Smooth muscle cell (in vitro differentiated cells): ENCODE measurements at regions not wholly inside any gene's neighbourhood (a gene's known extent, or its start where the extent isn't known, plus 50 kb on each side); places are given as distances from the start of the nearest gene placed in this dataset.

ENCODE experiments used
- DNase-seq: peaks from one replicate; lab custom pipeline; 2025; ENCODE audit not compliant: unreplicated experiment; lab: John Stamatoyannopoulos, UW
- H2AFZ ChIP-seq: fragments of 200-600 bp; sonication (generic); 2 replicates; pipeline ENCODE4 v1.6.0; 2016; ENCODE audit warnings: antibody characterized with exemption, low read depth, mild to moderate bottlenecking
- H3F3A ChIP-seq: fragments of 200-600 bp; sonication (generic); 2 replicates; pipeline ENCODE4 v1.6.0; 2017; ENCODE audit warnings: antibody characterized with exemption, low read depth
- H3K27ac ChIP-seq: fragments of 200-600 bp; sonication (generic); 2 replicates; pipeline ENCODE4 v1.5.1; 2016; ENCODE audit warnings: low read depth, mild to moderate bottlenecking
- H3K27me3 ChIP-seq: fragments of 200-600 bp; sonication (generic); 2 replicates; pipeline ENCODE4 v1.6.1; 2016; ENCODE audit warnings: low read depth, mild to moderate bottlenecking
- H3K36me3 ChIP-seq: fragments of 200-600 bp; sonication (generic); 2 replicates; pipeline ENCODE4 v1.5.1; 2016; ENCODE audit warnings: low read depth
- H3K4me1 ChIP-seq: fragments of 200-600 bp; sonication (generic); 2 replicates; pipeline ENCODE4 v1.5.1; 2016; ENCODE audit warnings: low read depth
- H3K4me2 ChIP-seq: fragments of 200-600 bp; sonication (generic); 2 replicates; pipeline ENCODE4 v1.6.0; 2016; ENCODE audit warnings: mild to moderate bottlenecking
- H3K4me3 ChIP-seq: fragments of 200-600 bp; sonication (generic); 2 replicates; pipeline ENCODE4 v1.5.1; 2016; ENCODE audit warnings: mild to moderate bottlenecking
- H3K79me2 ChIP-seq: fragments of 200-600 bp; sonication (generic); 2 replicates; pipeline ENCODE4 v1.6.0; 2016; ENCODE audit warnings: low read depth, mild to moderate bottlenecking
- H3K9ac ChIP-seq: fragments of 200-600 bp; sonication (generic); 2 replicates; pipeline ENCODE4 v1.6.0; 2016; ENCODE audit warnings: low read depth
- H3K9me3 ChIP-seq: fragments of 200-600 bp; sonication (generic); replicated peaks from 2 replicates; pipeline ENCODE4 v1.5.1; 2016; ENCODE audit warnings: low read depth
- H4K20me1 ChIP-seq: fragments of 200-600 bp; sonication (generic); 2 replicates; pipeline ENCODE4 v1.6.0; 2016; ENCODE audit warnings: low read depth
- WGBS: methylation state at CpG from one replicate; pipeline ENCODE4 v1.1.7; 2016; ENCODE audit warnings: low lambda C conversion rate; 5-methylcytosine and 5-hydroxymethylcytosine counted together
- TF ChIP-seq, protein P1 (sequence below): fragments of 200-600 bp; sonication (generic); IDR thresholded peaks from 2 replicates; pipeline ENCODE4 v1.5.1; 2017; ENCODE audit warnings: borderline replicate concordance, mild to moderate bottlenecking, antibody characterized with exemption; ENCODE audit not compliant: insufficient read depth, poor library complexity, severe bottlenecking

DNA sequence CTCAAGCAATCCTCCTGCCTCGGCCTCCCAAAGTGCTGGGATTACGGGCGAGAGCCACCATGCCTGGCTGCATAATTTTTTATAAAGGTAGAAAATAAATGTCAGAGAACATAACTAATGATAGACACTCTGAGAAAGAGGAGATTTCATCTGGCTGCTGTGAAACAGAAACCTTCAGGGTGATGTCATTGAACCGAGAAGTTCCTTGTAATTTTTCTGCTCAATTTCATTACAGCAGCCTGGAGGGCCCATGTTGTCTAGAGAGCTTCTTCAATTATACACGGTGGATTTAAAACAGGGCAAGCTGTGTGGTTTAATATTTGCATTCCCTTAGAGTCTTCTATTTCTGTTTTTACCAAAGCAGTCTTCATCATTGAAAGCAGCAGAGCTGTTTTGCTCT, 64.3 kb upstream of the MORC3 start:
- Histone ChIP-seq H2AFZ (no peak overlapping the region), H4K20me1 (no peaks in the 10 kb centered on the region), H3K9me3 (no peaks in the 10 kb centered on the region), H3K4me3 (no peak overlapping the region), H3F3A (no peaks in the 10 kb centered on the region), H3K4me1 (no peaks in the 10 kb centered on the region), H3K27ac (no peak overlapping the region), H3K9ac (no peak overlapping the region), H3K79me2 (no peaks in the 10 kb centered on the region), H3K4me2 (no peak overlapping the region), H3K27me3 (no peaks in the 10 kb centered on the region), H3K36me3 (no peaks in the 10 kb centered on the region)
- DNase-seq, result no peak
- TF ChIP-seq, protein P1, sequence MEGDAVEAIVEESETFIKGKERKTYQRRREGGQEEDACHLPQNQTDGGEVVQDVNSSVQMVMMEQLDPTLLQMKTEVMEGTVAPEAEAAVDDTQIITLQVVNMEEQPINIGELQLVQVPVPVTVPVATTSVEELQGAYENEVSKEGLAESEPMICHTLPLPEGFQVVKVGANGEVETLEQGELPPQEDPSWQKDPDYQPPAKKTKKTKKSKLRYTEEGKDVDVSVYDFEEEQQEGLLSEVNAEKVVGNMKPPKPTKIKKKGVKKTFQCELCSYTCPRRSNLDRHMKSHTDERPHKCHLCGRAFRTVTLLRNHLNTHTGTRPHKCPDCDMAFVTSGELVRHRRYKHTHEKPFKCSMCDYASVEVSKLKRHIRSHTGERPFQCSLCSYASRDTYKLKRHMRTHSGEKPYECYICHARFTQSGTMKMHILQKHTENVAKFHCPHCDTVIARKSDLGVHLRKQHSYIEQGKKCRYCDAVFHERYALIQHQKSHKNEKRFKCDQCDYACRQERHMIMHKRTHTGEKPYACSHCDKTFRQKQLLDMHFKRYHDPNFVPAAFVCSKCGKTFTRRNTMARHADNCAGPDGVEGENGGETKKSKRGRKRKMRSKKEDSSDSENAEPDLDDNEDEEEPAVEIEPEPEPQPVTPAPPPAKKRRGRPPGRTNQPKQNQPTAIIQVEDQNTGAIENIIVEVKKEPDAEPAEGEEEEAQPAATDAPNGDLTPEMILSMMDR, result no peak
- whole genome bisulfite sequencing, result 89% methylated on average over 5 of the region's 5 CpGs

DNA sequence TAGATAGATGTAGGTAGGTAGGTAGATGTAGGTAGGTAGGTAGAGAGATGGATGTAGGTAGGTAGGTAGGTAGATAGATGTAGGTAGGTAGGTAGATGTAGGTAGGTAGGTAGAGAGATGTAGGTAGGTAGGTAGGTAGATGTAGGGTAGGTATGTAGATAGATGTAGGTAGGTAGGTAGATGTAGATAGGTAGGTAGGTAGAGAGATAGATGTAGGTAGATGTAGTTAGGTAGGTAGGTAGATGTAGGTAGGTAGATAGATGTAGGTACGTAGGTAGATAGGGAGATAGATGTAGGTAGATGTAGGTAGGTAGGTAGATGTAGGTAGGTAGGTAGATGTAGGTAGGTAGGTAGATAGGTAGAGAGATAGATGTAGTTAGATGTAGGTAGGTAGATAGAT, 62.3 kb upstream of the MORC3 start:
- Histone ChIP-seq H3K36me3 (no peaks in the 10 kb centered on the region), H3K27ac (no peak overlapping the region), H3K9me3 (no peaks in the 10 kb centered on the region), H3K27me3 (no peaks in the 10 kb centered on the region), H3K79me2 (no peaks in the 10 kb centered on the region), H2AFZ (no peak overlapping the region), H3K9ac (no peak overlapping the region), H4K20me1 (no peaks in the 10 kb centered on the region), H3F3A (no peaks in the 10 kb centered on the region), H3K4me2 (no peak overlapping the region), H3K4me1 (no peaks in the 10 kb centered on the region), H3K4me3 (no peak overlapping the region)
- no peak for DNase-seq
- TF ChIP-seq, protein P1, result no peak
- 89% methylated on average over 1 of the region's 1 CpG for WGBS

DNA sequence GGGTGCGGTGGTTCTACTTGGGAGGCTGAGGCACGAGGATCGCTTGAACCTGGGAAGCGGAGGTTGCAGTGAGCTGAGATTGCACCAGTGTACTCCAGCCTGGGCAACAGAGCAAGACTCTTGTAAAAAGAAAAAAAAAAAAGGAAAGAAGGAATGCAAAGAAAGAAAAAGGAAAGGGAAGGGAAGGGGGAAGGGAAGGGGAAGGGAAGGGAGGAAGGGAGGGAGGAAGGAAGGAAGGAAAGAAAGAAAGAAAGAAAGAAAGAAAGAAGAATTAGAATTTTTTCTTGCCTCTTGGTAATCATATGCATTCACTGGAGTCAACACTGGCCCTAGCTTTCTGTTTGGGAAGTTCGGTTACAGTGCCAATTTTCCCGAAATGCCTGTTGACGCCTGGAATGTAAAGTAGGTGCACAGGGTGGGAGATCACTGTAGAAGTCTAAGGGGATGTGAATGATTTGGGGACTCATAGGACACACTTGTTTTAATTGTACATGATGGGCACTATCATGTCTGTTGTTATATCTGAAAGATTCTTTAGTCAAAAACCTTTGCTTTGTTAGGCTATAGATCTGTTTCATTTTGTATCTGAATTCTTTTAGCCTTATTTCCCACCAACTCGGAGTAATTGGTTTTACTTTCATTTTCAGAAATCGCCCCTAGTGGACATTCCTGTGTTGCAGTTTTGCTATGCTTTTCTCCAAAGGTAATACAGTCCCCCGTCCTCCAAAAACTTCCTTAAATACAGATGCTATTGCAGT, 59.8 kb upstream of the MORC3 start:
- H3K9me3 ChIP-seq, result no peaks in the 10 kb centered on the region

More for the DNA sequence above, 59.8 kb upstream of the MORC3 start:
- Histone ChIP-seq H3K4me3 (peak overlapping the region; percentile 46), H3F3A (no peaks in the 10 kb centered on the region), H3K27ac (no peak overlapping the region), H2AFZ (peak overlapping the region; percentile 57), H3K79me2 (no peaks in the 10 kb centered on the region), H3K27me3 (no peaks in the 10 kb centered on the region), H3K4me2 (peak overlapping the region; percentile 71), H4K20me1 (no peaks in the 10 kb centered on the region), H3K36me3 (no peaks in the 10 kb centered on the region), H3K9ac (no peak overlapping the region), H3K4me1 (no peaks in the 10 kb centered on the region)
- WGBS, result 71% methylated on average over 10 of the region's 10 CpGs
- TF ChIP-seq, protein P1, result peak; percentile 68
- no peak for DNase-seq
